CD14-positive monocyte (primary cell): ENCODE measurements at regions not wholly inside any gene's neighbourhood (a gene's known extent, or its start where the extent isn't known, plus 50 kb on each side); places are given as distances from the start of the nearest gene placed in this dataset.

Experiments used
- DNase-seq, 3 donors: peaks; one replicate each; pipeline ENCODE4 v3.0.0-alpha.2; 2011 to 2022
- H2AFZ ChIP-seq: 2 replicates; pipeline ENCODE4 v1.6.0; 2012; ENCODE audit warnings: mild to moderate bottlenecking, low read depth, low read length, inconsistent platforms; ENCODE audit not compliant: insufficient read depth, poor library complexity, severe bottlenecking
- H3K27ac ChIP-seq, 2 donors: 1 replicate in 1 of 2; 2 replicates in 1 of 2; pipeline ENCODE4 v1.5.1; 2012 to 2013; ENCODE audit warnings: low read length in 2 of 2, control low read depth in 1 of 2, inconsistent platforms in 1 of 2, low read depth in 1 of 2, mild to moderate bottlenecking in 1 of 2
- H3K27me3 ChIP-seq, 2 donors: one replicate each; pipeline versions ENCODE4 v1.6.0 to v1.6.1; 2011 to 2013; ENCODE audit warnings: low read length in 2 of 2; ENCODE audit not compliant: control insufficient read depth in 2 of 2, insufficient read depth in 2 of 2
- H3K36me3 ChIP-seq, 2 donors: replicated peaks in 1 of 2; 1 replicate in 1 of 2; 2 replicates in 1 of 2; pipeline versions ENCODE4 v1.5.1 to v1.6.1; 2012 to 2013; ENCODE audit warnings: low read length in 2 of 2, control low read depth in 1 of 2, inconsistent platforms in 1 of 2, mild to moderate bottlenecking in 1 of 2; ENCODE audit not compliant: insufficient read depth in 2 of 2, control insufficient read depth in 1 of 2
- H3K4me1 ChIP-seq, 2 donors: 1 replicate in 1 of 2; 2 replicates in 1 of 2; pipeline versions ENCODE4 v1.5.1 to v1.6.1; 2012 to 2013; ENCODE audit warnings: low read length in 2 of 2, control low read depth in 1 of 2, inconsistent platforms in 1 of 2, mild to moderate bottlenecking in 1 of 2, moderate library complexity in 1 of 2; ENCODE audit not compliant: insufficient read depth in 2 of 2, control insufficient read depth in 1 of 2
- H3K4me2 ChIP-seq: replicated peaks from 2 replicates; pipeline ENCODE3; 2012; ENCODE audit warnings: low read length, moderate library complexity, mild to moderate bottlenecking; ENCODE audit not compliant: poor library complexity, severe bottlenecking; ENCODE audit errors: extremely low read depth
- H3K4me3 ChIP-seq, 3 experiments: fragments of 200-600 bp in 1 of 3; sonication (generic) in 1 of 3; replicated peaks in 1 of 3; 1 replicate in 2 of 3; 2 replicates in 1 of 3; pipeline ENCODE4 v1.5.1; 2011 to 2013; ENCODE audit warnings: low read length in 3 of 3, mild to moderate bottlenecking in 3 of 3, control low read depth in 2 of 3, low read depth in 2 of 3, inconsistent platforms in 1 of 3, moderate library complexity in 1 of 3
- H3K79me2 ChIP-seq: 2 replicates; pipeline ENCODE4 v1.6.0; 2012; ENCODE audit warnings: mild to moderate bottlenecking, control low read depth, inconsistent platforms, low read length, moderate library complexity; ENCODE audit not compliant: insufficient read depth
- H3K9ac ChIP-seq: 2 replicates; pipeline ENCODE4 v1.6.0; 2017; ENCODE audit warnings: low read length, mild to moderate bottlenecking; ENCODE audit not compliant: insufficient read depth, poor library complexity, severe bottlenecking
- H3K9me3 ChIP-seq, 2 donors: replicated peaks in 1 of 2; 1 replicate in 1 of 2; 2 replicates in 1 of 2; pipeline versions ENCODE4 v1.5.1 to v1.6.1; 2012 to 2013; ENCODE audit warnings: low read length in 2 of 2, control low read depth in 1 of 2; ENCODE audit not compliant: control insufficient read depth in 1 of 2, insufficient read depth in 1 of 2
- H4K20me1 ChIP-seq: 2 replicates; pipeline ENCODE4 v1.6.0; 2012; ENCODE audit warnings: mild to moderate bottlenecking, low read length, control low read depth, moderate library complexity; ENCODE audit not compliant: insufficient read depth
- H3K27ac Mint-ChIP-seq, 7 donors: one replicate each; pipeline ENCODE4 v1.8.0; 2020; ENCODE audit warnings: mild to moderate bottlenecking in 7 of 7, mixed read lengths in 7 of 7, moderate library complexity in 6 of 7, inconsistent platforms in 2 of 7
- H3K27me3 Mint-ChIP-seq, 3 donors: one replicate each; pipeline ENCODE4 v1.8.0; 2021 to 2022; ENCODE audit warnings: low read depth in 3 of 3, mild to moderate bottlenecking in 3 of 3, mixed read lengths in 3 of 3, moderate library complexity in 3 of 3, inconsistent platforms in 1 of 3
- H3K36me3 Mint-ChIP-seq, 2 donors: one replicate each; pipeline ENCODE4 v1.8.0; 2020; ENCODE audit warnings: mixed read lengths in 2 of 2, inconsistent platforms in 1 of 2, mild to moderate bottlenecking in 1 of 2
- H3K4me1 Mint-ChIP-seq: one replicate; pipeline ENCODE4 v1.8.0; 2020; ENCODE audit warnings: mild to moderate bottlenecking, mixed read lengths
- H3K4me3 Mint-ChIP-seq, 2 donors: one replicate each; pipeline ENCODE4 v1.8.0; 2020; ENCODE audit warnings: mild to moderate bottlenecking in 2 of 2, mixed read lengths in 2 of 2, moderate library complexity in 1 of 2
- H3K9me3 Mint-ChIP-seq, 7 donors: one replicate each; pipeline ENCODE4 v1.8.0; 2020 to 2022; ENCODE audit warnings: mixed read lengths in 7 of 7, mild to moderate bottlenecking in 6 of 7, moderate library complexity in 6 of 7, inconsistent platforms in 2 of 7
- WGBS: methylation state at CpG from one replicate; pipeline ENCODE4 v1.1.5; 2013; ENCODE audit warnings: missing lambda C conversion rate; ENCODE audit not compliant: insufficient coverage; 5-methylcytosine and 5-hydroxymethylcytosine counted together
- intact Hi-C, 2 donors: fragments of 100-400 bp; cut with micrococcal nuclease; formaldehyde crosslinking; loops; one replicate each; pipeline versions ENCODE4 v1.15.0 to v1.15.1; 2023
- TF ChIP-seq, protein P1 (sequence below): fragments of 200-600 bp; IDR thresholded peaks from one replicate; pipeline ENCODE4 v1.8.0; 2022; ENCODE audit warnings: antibody characterized with exemption, mild to moderate bottlenecking

GRCh38 chr4:185888676-185889075 is 76.7 kb upstream of the SORBS2 start:
- H3K27ac ChIP-seq, result no peak overlapping the region
- 96% methylated on average over 5 of the region's 7 CpGs for WGBS
- no peaks in the 10 kb centered on the region for H3K27me3 ChIP-seq
- H3K9me3 Mint-ChIP-seq, result peaks cover 4 to 12% (median 6%) of the 10 kb centered on the region in 7 donors
- no peaks in the 10 kb centered on the region for H3K36me3 ChIP-seq
- H3K9me3 ChIP-seq, result peaks cover 4 to 9% of the 10 kb centered on the region in 2 donors
- H3K4me2 ChIP-seq, result no peak overlapping the region
- H3K27me3 Mint-ChIP-seq, result peaks cover 2 to 10% (median 9%) of the 10 kb centered on the region in 3 donors
- H3K4me1 Mint-ChIP-seq, result peaks cover 14% of the 10 kb centered on the region
- intact Hi-C loops, result no loop called here
- H3K79me2 ChIP-seq, result no peaks in the 10 kb centered on the region
- no peak for DNase-seq
- peaks cover 0 to 12% of the 10 kb centered on the region in 2 donors for H3K4me1 ChIP-seq
- no peak overlapping the region for H2AFZ ChIP-seq
- H3K9ac ChIP-seq, result no peak overlapping the region
- TF ChIP-seq, protein P1, sequence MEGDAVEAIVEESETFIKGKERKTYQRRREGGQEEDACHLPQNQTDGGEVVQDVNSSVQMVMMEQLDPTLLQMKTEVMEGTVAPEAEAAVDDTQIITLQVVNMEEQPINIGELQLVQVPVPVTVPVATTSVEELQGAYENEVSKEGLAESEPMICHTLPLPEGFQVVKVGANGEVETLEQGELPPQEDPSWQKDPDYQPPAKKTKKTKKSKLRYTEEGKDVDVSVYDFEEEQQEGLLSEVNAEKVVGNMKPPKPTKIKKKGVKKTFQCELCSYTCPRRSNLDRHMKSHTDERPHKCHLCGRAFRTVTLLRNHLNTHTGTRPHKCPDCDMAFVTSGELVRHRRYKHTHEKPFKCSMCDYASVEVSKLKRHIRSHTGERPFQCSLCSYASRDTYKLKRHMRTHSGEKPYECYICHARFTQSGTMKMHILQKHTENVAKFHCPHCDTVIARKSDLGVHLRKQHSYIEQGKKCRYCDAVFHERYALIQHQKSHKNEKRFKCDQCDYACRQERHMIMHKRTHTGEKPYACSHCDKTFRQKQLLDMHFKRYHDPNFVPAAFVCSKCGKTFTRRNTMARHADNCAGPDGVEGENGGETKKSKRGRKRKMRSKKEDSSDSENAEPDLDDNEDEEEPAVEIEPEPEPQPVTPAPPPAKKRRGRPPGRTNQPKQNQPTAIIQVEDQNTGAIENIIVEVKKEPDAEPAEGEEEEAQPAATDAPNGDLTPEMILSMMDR, result no peak
- H4K20me1 ChIP-seq, result no peaks in the 10 kb centered on the region
- H3K4me3 ChIP-seq, result no peak overlapping the region
- peak overlapping the region in 1 of 7 donors; percentile 61 for H3K27ac Mint-ChIP-seq
- H3K4me3 Mint-ChIP-seq, result no peak overlapping the region
- no peaks in the 10 kb centered on the region for H3K36me3 Mint-ChIP-seq

- 100% methylated on average over 2 of the region's 4 CpGs for WGBS
- intact Hi-C loops, result no loop called here
- H3K27ac Mint-ChIP-seq, result no peak overlapping the region
Measured at GRCh38 chr4:185889585-185889984, 77.6 kb upstream of the SORBS2 start.

More at GRCh38 chr4:185889585-185889984, 77.6 kb upstream of the SORBS2 start:
- no peak overlapping the region for H3K9ac ChIP-seq
- H3K4me3 Mint-ChIP-seq, result no peak overlapping the region
- TF ChIP-seq, protein P1, result no peak
- peaks cover 0 to 12% of the 10 kb centered on the region in 2 donors for H3K4me1 ChIP-seq
- no peak for DNase-seq
- H3K36me3 ChIP-seq, result no peaks in the 10 kb centered on the region
- H3K36me3 Mint-ChIP-seq, result no peaks in the 10 kb centered on the region
- H3K27ac ChIP-seq, result no peak overlapping the region
- peaks cover 4 to 11% of the 10 kb centered on the region in 2 donors for H3K9me3 ChIP-seq
- no peaks in the 10 kb centered on the region for H3K27me3 ChIP-seq
- peaks cover 4 to 16% (median 6%) of the 10 kb centered on the region in 7 donors for H3K9me3 Mint-ChIP-seq
- H3K4me1 Mint-ChIP-seq, result peaks cover 14% of the 10 kb centered on the region
- no peak overlapping the region for H3K4me3 ChIP-seq
- H4K20me1 ChIP-seq, result no peaks in the 10 kb centered on the region
- peaks cover 2 to 12% (median 10%) of the 10 kb centered on the region in 3 donors for H3K27me3 Mint-ChIP-seq
- H3K79me2 ChIP-seq, result no peaks in the 10 kb centered on the region
- no peak overlapping the region for H3K4me2 ChIP-seq
- H2AFZ ChIP-seq, result no peak overlapping the region
